ENCODE measurements at regions not wholly inside any gene's neighbourhood (a gene's known extent, or its start where the extent isn't known, plus 50 kb on each side); places are given as distances from the start of the nearest gene placed in this dataset.

GRCh38 chr3:76561494-76562236 is 478.2 kb upstream of the ROBO2 start:
- no peaks in the 10 kb centered on the region for H3K9me3 Mint-ChIP-seq
- no peaks in the 10 kb centered on the region for H3K27me3 Mint-ChIP-seq
- no peaks in the 10 kb centered on the region for H3K36me3 Mint-ChIP-seq (ENCODE audit: low read depth)
- H3K27ac Mint-ChIP-seq = no peak overlapping the region
- intact Hi-C loops (cut with micrococcal nuclease) = no loop called here
- H3K4me3 Mint-ChIP-seq = no peak overlapping the region
- no peak for DNase-seq
- H3K4me1 Mint-ChIP-seq = no peaks in the 10 kb centered on the region

- intact Hi-C loops (cut with micrococcal nuclease) = no loop called here
- no peak overlapping the region for H3K27ac Mint-ChIP-seq
- no peaks in the 10 kb centered on the region for H3K9me3 Mint-ChIP-seq
- H3K4me1 Mint-ChIP-seq = no peaks in the 10 kb centered on the region
- H3K36me3 Mint-ChIP-seq (ENCODE audit: low read depth) = no peaks in the 10 kb centered on the region
- no peaks in the 10 kb centered on the region for H3K27me3 Mint-ChIP-seq
- H3K4me3 Mint-ChIP-seq = no peak overlapping the region
- DNase-seq = no peak
Measured at GRCh38 chr3:76565496-76566210, 474.2 kb upstream of the ROBO2 start.

- Mint-ChIP-seq H3K9me3 (no peaks in the 10 kb centered on the region), H3K4me3 (no peak overlapping the region), H3K27ac (no peak overlapping the region), H3K4me1 (no peaks in the 10 kb centered on the region), H3K27me3 (no peaks in the 10 kb centered on the region), H3K36me3 (ENCODE audit: low read depth) (no peaks in the 10 kb centered on the region)
- DNase-seq = no peak
- intact Hi-C loops (cut with micrococcal nuclease) = no loop called here
Measured at GRCh38 chr3:76566211-76566534, 473.7 kb upstream of the ROBO2 start.

- Mint-ChIP-seq H3K4me3 (no peak overlapping the region), H3K4me1 (no peaks in the 10 kb centered on the region), H3K36me3 (ENCODE audit: low read depth) (no peaks in the 10 kb centered on the region), H3K27me3 (no peaks in the 10 kb centered on the region), H3K27ac (no peak overlapping the region), H3K9me3 (no peaks in the 10 kb centered on the region)
- no peak for DNase-seq
- intact Hi-C loops (cut with micrococcal nuclease) = no loop called here
Measured at GRCh38 chr3:76566904-76567303, 473.0 kb upstream of the ROBO2 start.

- Mint-ChIP-seq H3K4me1 (no peaks in the 10 kb centered on the region), H3K4me3 (no peak overlapping the region), H3K36me3 (ENCODE audit: low read depth) (no peaks in the 10 kb centered on the region), H3K27me3 (no peaks in the 10 kb centered on the region), H3K27ac (no peak overlapping the region), H3K9me3 (no peaks in the 10 kb centered on the region)
- intact Hi-C loops (cut with micrococcal nuclease) = no loop called here
- DNase-seq = no peak
Measured at GRCh38 chr3:76570436-76571057, 469.4 kb upstream of the ROBO2 start.

- no peaks in the 10 kb centered on the region for H3K4me1 Mint-ChIP-seq
- H3K27me3 Mint-ChIP-seq = no peaks in the 10 kb centered on the region
Measured at GRCh38 chr3:76576201-76576600, 463.7 kb upstream of the ROBO2 start.

GRCh38 chr3:76582098-76582497 is 457.8 kb upstream of the ROBO2 start:
- Mint-ChIP-seq H3K27me3 (no peaks in the 10 kb centered on the region), H3K4me1 (no peaks in the 10 kb centered on the region), H3K27ac (no peak overlapping the region), H3K4me3 (no peak overlapping the region), H3K36me3 (ENCODE audit: low read depth) (no peaks in the 10 kb centered on the region), H3K9me3 (peaks cover 15% of the 10 kb centered on the region)
- intact Hi-C loops (cut with micrococcal nuclease) = no loop called here
- DNase-seq = no peak

More at GRCh38 chr3:76576201-76576600, 463.7 kb upstream of the ROBO2 start:
- H3K27ac Mint-ChIP-seq = no peak overlapping the region
- intact Hi-C loops (cut with micrococcal nuclease) = no loop called here
- H3K4me3 Mint-ChIP-seq = no peak overlapping the region
- DNase-seq = no peak
- no peaks in the 10 kb centered on the region for H3K36me3 Mint-ChIP-seq (ENCODE audit: low read depth)
- H3K9me3 Mint-ChIP-seq = peaks cover 8% of the 10 kb centered on the region

GRCh38 chr3:76582632-76583378 is 457.1 kb upstream of the ROBO2 start:
- H3K27ac Mint-ChIP-seq = no peak overlapping the region
- no peaks in the 10 kb centered on the region for H3K36me3 Mint-ChIP-seq (ENCODE audit: low read depth)
- intact Hi-C loops (cut with micrococcal nuclease) = no loop called here
- no peak overlapping the region for H3K4me3 Mint-ChIP-seq
- H3K4me1 Mint-ChIP-seq = no peaks in the 10 kb centered on the region
- no peak for DNase-seq
- H3K27me3 Mint-ChIP-seq = no peaks in the 10 kb centered on the region
- H3K9me3 Mint-ChIP-seq = peaks cover 15% of the 10 kb centered on the region

- Mint-ChIP-seq H3K27ac (no peak overlapping the region), H3K9me3 (peaks cover 6% of the 10 kb centered on the region), H3K27me3 (no peaks in the 10 kb centered on the region), H3K4me3 (no peak overlapping the region), H3K36me3 (ENCODE audit: low read depth) (no peaks in the 10 kb centered on the region), H3K4me1 (no peaks in the 10 kb centered on the region)
- no peak for DNase-seq
- intact Hi-C loops (cut with micrococcal nuclease) = no loop called here
Measured at GRCh38 chr3:76585794-76586392, 454.0 kb upstream of the ROBO2 start.

- Mint-ChIP-seq H3K27ac (no peak overlapping the region), H3K9me3 (peaks cover 6% of the 10 kb centered on the region), H3K4me3 (no peak overlapping the region), H3K4me1 (no peaks in the 10 kb centered on the region), H3K36me3 (ENCODE audit: low read depth) (no peaks in the 10 kb centered on the region), H3K27me3 (no peaks in the 10 kb centered on the region)
- intact Hi-C loops (cut with micrococcal nuclease) = no loop called here
- DNase-seq = no peak
Measured at GRCh38 chr3:76586471-76586870, 453.4 kb upstream of the ROBO2 start.

GRCh38 chr3:76610150-76610549 is 429.7 kb upstream of the ROBO2 start:
- DNase-seq = no peak
- Mint-ChIP-seq H3K9me3 (no peaks in the 10 kb centered on the region), H3K27me3 (no peaks in the 10 kb centered on the region), H3K36me3 (ENCODE audit: low read depth) (no peaks in the 10 kb centered on the region), H3K27ac (no peak overlapping the region), H3K4me1 (no peaks in the 10 kb centered on the region), H3K4me3 (no peak overlapping the region)
- intact Hi-C loops (cut with micrococcal nuclease) = no loop called here

GRCh38 chr3:76615719-76616118 is 424.2 kb upstream of the ROBO2 start:
- H3K27me3 Mint-ChIP-seq = no peaks in the 10 kb centered on the region
- no peaks in the 10 kb centered on the region for H3K36me3 Mint-ChIP-seq (ENCODE audit: low read depth)
- H3K4me1 Mint-ChIP-seq = no peaks in the 10 kb centered on the region
- H3K4me3 Mint-ChIP-seq = no peak overlapping the region
- H3K9me3 Mint-ChIP-seq = no peaks in the 10 kb centered on the region
- intact Hi-C loops (cut with micrococcal nuclease) = no loop called here
- H3K27ac Mint-ChIP-seq = no peak overlapping the region
- no peak for DNase-seq

- Mint-ChIP-seq H3K36me3 (ENCODE audit: low read depth) (no peaks in the 10 kb centered on the region), H3K27me3 (no peaks in the 10 kb centered on the region), H3K4me3 (no peak overlapping the region), H3K27ac (no peak overlapping the region), H3K4me1 (no peaks in the 10 kb centered on the region), H3K9me3 (peaks cover 9% of the 10 kb centered on the region)
- no peak for DNase-seq
- intact Hi-C loops (cut with micrococcal nuclease) = no loop called here
Measured at GRCh38 chr3:76624164-76624563, 415.7 kb upstream of the ROBO2 start.

GRCh38 chr3:76627236-76627635 is 412.7 kb upstream of the ROBO2 start:
- Mint-ChIP-seq H3K27ac (no peak overlapping the region), H3K4me3 (no peak overlapping the region)

More at GRCh38 chr3:76627236-76627635, 412.7 kb upstream of the ROBO2 start:
- DNase-seq = no peak
- intact Hi-C loops (cut with micrococcal nuclease) = no loop called here
- Mint-ChIP-seq H3K9me3 (peaks cover 13% of the 10 kb centered on the region), H3K36me3 (ENCODE audit: low read depth) (no peaks in the 10 kb centered on the region), H3K27me3 (no peaks in the 10 kb centered on the region), H3K4me1 (no peaks in the 10 kb centered on the region)
